Trophoblast cell (in vitro differentiated cells and primary cell): ENCODE measurements at regions not wholly inside any gene's neighbourhood (a gene's known extent, or its start where the extent isn't known, plus 50 kb on each side); places are given as distances from the start of the nearest gene placed in this dataset.
"Not testable (repeated sequence)": the region's sequence is repeated elsewhere in the genome, so short reads cannot be mapped to it uniquely, and the experiment has no call there.

Experiments
- DNase-seq, 2 donors: peaks; one replicate each; pipeline ENCODE4 v3.0.0-alpha.2; 2016
- H2AFZ ChIP-seq: 2 replicates; pipeline ENCODE4 v1.6.1; 2013; ENCODE audit warnings: low read length, moderate library complexity, mild to moderate bottlenecking; ENCODE audit not compliant: insufficient read depth, poor library complexity
- H2AK5ac ChIP-seq: 2 replicates; pipeline ENCODE4 v1.6.1; 2013; ENCODE audit warnings: mild to moderate bottlenecking, low read length
- H2BK120ac ChIP-seq: 2 replicates; pipeline ENCODE4 v1.6.1; 2013; ENCODE audit warnings: low read length, mild to moderate bottlenecking, moderate library complexity; ENCODE audit not compliant: insufficient read depth, poor library complexity
- H2BK12ac ChIP-seq: 2 replicates; pipeline ENCODE4 v1.6.1; 2013; ENCODE audit warnings: mild to moderate bottlenecking, low read length, moderate library complexity
- H2BK5ac ChIP-seq: 2 replicates; pipeline ENCODE4 v1.6.1; 2013; ENCODE audit warnings: low read length, low read depth, moderate library complexity, mild to moderate bottlenecking; ENCODE audit not compliant: poor library complexity
- H3K14ac ChIP-seq: 2 replicates; pipeline ENCODE4 v1.6.1; 2013; ENCODE audit warnings: mild to moderate bottlenecking, low read length
- H3K18ac ChIP-seq: 2 replicates; pipeline ENCODE4 v1.6.1; 2013; ENCODE audit warnings: mild to moderate bottlenecking, low read length
- H3K23ac ChIP-seq: 2 replicates; pipeline ENCODE4 v1.6.1; 2013; ENCODE audit warnings: low read length
- H3K27ac ChIP-seq: 2 replicates; pipeline ENCODE4 v1.5.1; 2013; ENCODE audit warnings: low read depth, mild to moderate bottlenecking, inconsistent platforms, low read length, moderate library complexity
- H3K27me3 ChIP-seq: 2 replicates; pipeline ENCODE4 v1.6.1; 2013; ENCODE audit warnings: inconsistent platforms, mild to moderate bottlenecking, low read length, moderate library complexity; ENCODE audit not compliant: insufficient read depth
- H3K36me3 ChIP-seq, 2 experiments: 1 replicate in 1 of 2; 2 replicates in 1 of 2; pipeline ENCODE4 v1.6.1; 2013; ENCODE audit warnings: low read length in 2 of 2, mild to moderate bottlenecking in 2 of 2, moderate library complexity in 1 of 2; ENCODE audit not compliant: insufficient read depth in 2 of 2, control insufficient read depth in 1 of 2
- H3K4ac ChIP-seq: 2 replicates; pipeline ENCODE4 v1.6.1; 2013; ENCODE audit warnings: low read depth, mild to moderate bottlenecking, low read length, moderate library complexity
- H3K4me1 ChIP-seq, 2 experiments: 1 replicate in 1 of 2; 2 replicates in 1 of 2; pipeline ENCODE4 v1.6.1; 2013; ENCODE audit warnings: low read length in 2 of 2, mild to moderate bottlenecking in 2 of 2, moderate library complexity in 1 of 2; ENCODE audit not compliant: insufficient read depth in 2 of 2, control insufficient read depth in 1 of 2
- H3K4me2 ChIP-seq: 2 replicates; pipeline ENCODE4 v1.6.1; 2013; ENCODE audit warnings: inconsistent platforms, mild to moderate bottlenecking, low read length, moderate library complexity
- H3K4me3 ChIP-seq: 2 replicates; pipeline ENCODE4 v1.5.1; 2013; ENCODE audit warnings: mild to moderate bottlenecking, low read depth, low read length, inconsistent platforms
- H3K79me1 ChIP-seq: one replicate; pipeline ENCODE4 v1.6.1; 2013; ENCODE audit warnings: low read length
- H3K79me2 ChIP-seq: 2 replicates; pipeline ENCODE4 v1.6.1; 2013; ENCODE audit warnings: low read length, mild to moderate bottlenecking; ENCODE audit not compliant: control insufficient read depth, insufficient read depth, poor library complexity
- H3K9ac ChIP-seq: 2 replicates; pipeline ENCODE4 v1.6.1; 2013; ENCODE audit warnings: mild to moderate bottlenecking, low read length
- H3K9me3 ChIP-seq: 2 replicates; pipeline ENCODE4 v1.6.1; 2013; ENCODE audit warnings: low read depth, mild to moderate bottlenecking, control low read depth, inconsistent platforms, low read length; ENCODE audit not compliant: insufficient read depth
- H4K12ac ChIP-seq: 2 replicates; pipeline ENCODE4 v1.6.1; 2013; ENCODE audit warnings: low read depth, mild to moderate bottlenecking, low read length, moderate library complexity
- H4K8ac ChIP-seq: 2 replicates; pipeline ENCODE4 v1.6.1; 2013; ENCODE audit warnings: low read depth, mild to moderate bottlenecking, low read length, moderate library complexity
- H4K91ac ChIP-seq: one replicate; pipeline ENCODE4 v1.6.1; 2013; ENCODE audit warnings: low read depth, mild to moderate bottlenecking, low read length, moderate library complexity
- WGBS: extraction: QIAGEN DNeasy Blood & Tissue Kit; methylation state at CpG from one replicate; pipeline ENCODE4 v1.1.7; 2013; ENCODE audit warnings: missing lambda C conversion rate; ENCODE audit not compliant: insufficient read length, insufficient coverage; ENCODE audit errors: extremely low coverage; 5-methylcytosine and 5-hydroxymethylcytosine counted together

GRCh38 chr7:51386806-51387568, 70.4 kb upstream of the COBL start:
- H3K14ac ChIP-seq, H3K79me2 ChIP-seq, DNase-seq, H2BK120ac ChIP-seq, H3K27me3 ChIP-seq, H3K4me2 ChIP-seq, H3K4ac ChIP-seq, H4K12ac ChIP-seq, H3K9me3 ChIP-seq, H3K23ac ChIP-seq, H4K91ac ChIP-seq, H2AFZ ChIP-seq, H3K27ac ChIP-seq, H2AK5ac ChIP-seq, H2BK12ac ChIP-seq, H3K79me1 ChIP-seq, H4K8ac ChIP-seq, H3K4me1 ChIP-seq, H3K9ac ChIP-seq, H3K36me3 ChIP-seq, H3K4me3 ChIP-seq, H3K18ac ChIP-seq, H2BK5ac ChIP-seq: not testable (repeated sequence)
- no CpG with 5 or more reads among the region's 34 CpGs for WGBS

GRCh38 chr7:51386184-51386583, 69.6 kb upstream of the COBL start:
- no CpG with 5 or more reads among the region's 17 CpGs for WGBS
- H2BK5ac ChIP-seq, result not testable (repeated sequence)

GRCh38 chr7:51382243-51382642, 65.6 kb upstream of the COBL start:
- WGBS, result no CpG with 5 or more reads among the region's 7 CpGs

More at GRCh38 chr7:51386184-51386583, 69.6 kb upstream of the COBL start:
- H4K91ac ChIP-seq, H4K8ac ChIP-seq, H3K79me2 ChIP-seq, DNase-seq, H3K4ac ChIP-seq, H2BK120ac ChIP-seq, H3K36me3 ChIP-seq, H2BK12ac ChIP-seq, H3K23ac ChIP-seq, H3K27me3 ChIP-seq, H3K4me2 ChIP-seq, H4K12ac ChIP-seq, H3K4me3 ChIP-seq, H3K27ac ChIP-seq, H3K18ac ChIP-seq, H3K9ac ChIP-seq, H3K14ac ChIP-seq, H3K9me3 ChIP-seq, H2AFZ ChIP-seq, H2AK5ac ChIP-seq, H3K4me1 ChIP-seq, H3K79me1 ChIP-seq: not testable (repeated sequence)

GRCh38 chr7:51376420-51377092, 59.9 kb upstream of the COBL start:
- Histone ChIP-seq H4K12ac (no peak overlapping the region), H2AFZ (no peak overlapping the region), H3K14ac (no peak overlapping the region), H3K4ac (no peak overlapping the region), H3K4me2 (no peak overlapping the region), H2BK5ac (no peak overlapping the region), H3K79me1 (no peaks in the 10 kb centered on the region), H3K4me3 (no peak overlapping the region), H2AK5ac (no peak overlapping the region), H4K8ac (no peak overlapping the region), H3K9ac (no peak overlapping the region), H3K9me3 (no peaks in the 10 kb centered on the region), H3K4me1 (peaks cover 2 to 3% of the 10 kb centered on the region in 2 experiments), H3K79me2 (no peaks in the 10 kb centered on the region), H3K27ac (no peak overlapping the region), H2BK120ac (no peak overlapping the region), H3K23ac (no peak overlapping the region), H3K27me3 (no peaks in the 10 kb centered on the region), H4K91ac (no peak overlapping the region), H3K36me3 (no peaks in the 10 kb centered on the region), H3K18ac (no peak overlapping the region), H2BK12ac (no peak overlapping the region)
- peak in 1 of 2 donors; percentile 63 for DNase-seq
- no CpG with 5 or more reads among the region's 4 CpGs for WGBS

More at GRCh38 chr7:51382243-51382642, 65.6 kb upstream of the COBL start:
- H3K4me1 ChIP-seq, H3K27ac ChIP-seq, H3K79me1 ChIP-seq, H3K14ac ChIP-seq, H3K4me2 ChIP-seq, H3K9me3 ChIP-seq, H4K12ac ChIP-seq, H3K4me3 ChIP-seq, H2AFZ ChIP-seq, H2BK12ac ChIP-seq, H3K79me2 ChIP-seq, H2BK120ac ChIP-seq, H4K91ac ChIP-seq, H3K36me3 ChIP-seq, H3K27me3 ChIP-seq, H3K23ac ChIP-seq, H3K4ac ChIP-seq, H3K18ac ChIP-seq, H2BK5ac ChIP-seq, H3K9ac ChIP-seq, H4K8ac ChIP-seq, H2AK5ac ChIP-seq, DNase-seq: not testable (repeated sequence)
